ES-I3 (cell line): ENCODE measurements at regions not wholly inside any gene's neighbourhood (a gene's known extent, or its start where the extent isn't known, plus 50 kb on each side); places are given as distances from the start of the nearest gene placed in this dataset.

Source experiments
- H3K36me3 ChIP-seq: 2 replicates; pipeline ENCODE4 v1.6.1; 2013; ENCODE audit warnings: mild to moderate bottlenecking, low read length, control low read depth, moderate library complexity; ENCODE audit not compliant: insufficient read depth
- H3K4me1 ChIP-seq: 2 replicates; pipeline ENCODE4 v1.6.1; 2013; ENCODE audit warnings: mild to moderate bottlenecking, control low read depth, low read length; ENCODE audit not compliant: insufficient read depth
- H3K9ac ChIP-seq: 2 replicates; pipeline ENCODE4 v1.6.1; 2013; ENCODE audit warnings: low read depth, mild to moderate bottlenecking, low read length, moderate library complexity
- H3K9me3 ChIP-seq: 2 replicates; pipeline ENCODE4 v1.6.1; 2013; ENCODE audit warnings: mild to moderate bottlenecking, low read length, moderate library complexity; ENCODE audit not compliant: control insufficient read depth, insufficient read depth

GRCh38 chr6:77403424-77403823, 59.9 kb downstream of the HTR1B start:
- Histone ChIP-seq H3K9ac (no peak overlapping the region), H3K9me3 (no peaks in the 10 kb centered on the region), H3K36me3 (no peaks in the 10 kb centered on the region), H3K4me1 (peaks cover 9% of the 10 kb centered on the region; the same call in 1 of the 2 replicates)

GRCh38 chr6:77401231-77401630, 62.1 kb downstream of the HTR1B start:
- Histone ChIP-seq H3K9ac (no peak overlapping the region), H3K4me1 (peaks cover 9% of the 10 kb centered on the region; the same call in 1 of the 2 replicates), H3K36me3 (no peaks in the 10 kb centered on the region), H3K9me3 (no peaks in the 10 kb centered on the region)

GRCh38 chr6:77397561-77397960, 65.7 kb downstream of the HTR1B start:
- Histone ChIP-seq H3K9ac (no peak overlapping the region), H3K36me3 (no peaks in the 10 kb centered on the region), H3K9me3 (no peaks in the 10 kb centered on the region), H3K4me1 (peaks cover 9% of the 10 kb centered on the region; the same call in 1 of the 2 replicates)

- no peak overlapping the region for H3K9ac ChIP-seq
- no peaks in the 10 kb centered on the region for H3K9me3 ChIP-seq
- no peaks in the 10 kb centered on the region for H3K36me3 ChIP-seq
- no peaks in the 10 kb centered on the region for H3K4me1 ChIP-seq
Observed at GRCh38 chr6:77389402-77389801, 73.9 kb downstream of the HTR1B start.

GRCh38 chr6:77383026-77383425, 80.3 kb downstream of the HTR1B start:
- Histone ChIP-seq H3K36me3 (no peaks in the 10 kb centered on the region), H3K9me3 (no peaks in the 10 kb centered on the region; the same call in 1 of the 2 replicates), H3K4me1 (no peaks in the 10 kb centered on the region), H3K9ac (no peak overlapping the region)

GRCh38 chr6:77373955-77374354, 89.3 kb downstream of the HTR1B start:
- H3K36me3 ChIP-seq = no peaks in the 10 kb centered on the region
- H3K9me3 ChIP-seq = no peaks in the 10 kb centered on the region; the same call in 1 of the 2 replicates
- no peak overlapping the region for H3K9ac ChIP-seq
- no peaks in the 10 kb centered on the region for H3K4me1 ChIP-seq

GRCh38 chr6:77371748-77372147, 91.5 kb downstream of the HTR1B start:
- Histone ChIP-seq H3K4me1 (no peaks in the 10 kb centered on the region), H3K9ac (no peak overlapping the region)

GRCh38 chr6:77368660-77369313, 94.5 kb downstream of the HTR1B start:
- Histone ChIP-seq H3K4me1 (no peaks in the 10 kb centered on the region), H3K36me3 (no peaks in the 10 kb centered on the region), H3K9me3 (no peaks in the 10 kb centered on the region), H3K9ac (peak overlapping the region; percentile 71)

More at GRCh38 chr6:77371748-77372147, 91.5 kb downstream of the HTR1B start:
- Histone ChIP-seq H3K9me3 (no peaks in the 10 kb centered on the region), H3K36me3 (no peaks in the 10 kb centered on the region)

- peaks cover 3% of the 10 kb centered on the region; the same call in 1 of the 2 replicates for H3K36me3 ChIP-seq
- peaks cover 3% of the 10 kb centered on the region; the same call in 1 of the 2 replicates for H3K9me3 ChIP-seq
- no peaks in the 10 kb centered on the region for H3K4me1 ChIP-seq
- H3K9ac ChIP-seq = no peak overlapping the region
Observed at GRCh38 chr6:77366798-77367197, 96.5 kb downstream of the HTR1B start.

GRCh38 chr6:77363702-77364101, 99.6 kb downstream of the HTR1B start:
- H3K36me3 ChIP-seq = peaks cover 5% of the 10 kb centered on the region; the same call in 1 of the 2 replicates

GRCh38 chr6:77362055-77362454, 101.2 kb downstream of the HTR1B start:
- H3K9me3 ChIP-seq = peaks cover 6% of the 10 kb centered on the region; the same call in 1 of the 2 replicates
- no peaks in the 10 kb centered on the region for H3K4me1 ChIP-seq
- peaks cover 5% of the 10 kb centered on the region; the same call in 1 of the 2 replicates for H3K36me3 ChIP-seq
- no peak overlapping the region for H3K9ac ChIP-seq

More at GRCh38 chr6:77363702-77364101, 99.6 kb downstream of the HTR1B start:
- Histone ChIP-seq H3K4me1 (no peaks in the 10 kb centered on the region), H3K9ac (no peak overlapping the region), H3K9me3 (peaks cover 6% of the 10 kb centered on the region; the same call in 1 of the 2 replicates)

- Histone ChIP-seq H3K9ac (no peak overlapping the region), H3K9me3 (peaks cover 6% of the 10 kb centered on the region; the same call in 1 of the 2 replicates), H3K4me1 (no peaks in the 10 kb centered on the region), H3K36me3 (peaks cover 5% of the 10 kb centered on the region; the same call in 1 of the 2 replicates)
Observed at GRCh38 chr6:77361018-77361417, 102.3 kb downstream of the HTR1B start.

GRCh38 chr6:77356821-77357220, 106.5 kb downstream of the HTR1B start:
- Histone ChIP-seq H3K4me1 (no peaks in the 10 kb centered on the region), H3K36me3 (peaks cover 3% of the 10 kb centered on the region; the same call in 1 of the 2 replicates), H3K9ac (no peak overlapping the region), H3K9me3 (peaks cover 3% of the 10 kb centered on the region; the same call in 1 of the 2 replicates)

- H3K4me1 ChIP-seq = no peaks in the 10 kb centered on the region
- H3K9me3 ChIP-seq = no peaks in the 10 kb centered on the region
- H3K36me3 ChIP-seq = no peaks in the 10 kb centered on the region
- no peak overlapping the region for H3K9ac ChIP-seq
Observed at GRCh38 chr6:77354581-77354980, 108.7 kb downstream of the HTR1B start.

- Histone ChIP-seq H3K36me3 (no peaks in the 10 kb centered on the region), H3K4me1 (no peaks in the 10 kb centered on the region), H3K9ac (no peak overlapping the region), H3K9me3 (no peaks in the 10 kb centered on the region)
Observed at GRCh38 chr6:77353129-77353528, 110.2 kb downstream of the HTR1B start.
